GM19043 (cell line): ENCODE measurements at regions not wholly inside any gene's neighbourhood (a gene's known extent, or its start where the extent isn't known, plus 50 kb on each side); places are given as distances from the start of the nearest gene placed in this dataset.

Experiments used
- ATAC-seq: cut with Tn5 transposase; IDR thresholded peaks from one replicate; pipeline ENCODE4 v1.9.1; 2021; ENCODE audit warnings: low read depth; ENCODE audit not compliant: unreplicated experiment

- no peak for ATAC-seq
These were observed 60.1 kb upstream of the TRABD2B start for GRCh38 chr1:48057249-48057648.

- no peak for ATAC-seq
These were observed 58.9 kb upstream of the TRABD2B start for GRCh38 chr1:48055876-48056764.

GRCh38 chr1:48054232-48054631 is 57.0 kb upstream of the TRABD2B start:
- no peak for ATAC-seq

- ATAC-seq, result no peak
These were observed 55.7 kb upstream of the TRABD2B start for GRCh38 chr1:48052923-48053291.

- no peak for ATAC-seq
These were observed 54.4 kb upstream of the TRABD2B start for GRCh38 chr1:48051466-48052126.

- no peak for ATAC-seq
These were observed 52.8 kb upstream of the TRABD2B start for GRCh38 chr1:48049823-48050535.

- no peak for ATAC-seq
These were observed 51.8 kb upstream of the TRABD2B start for GRCh38 chr1:48048980-48049379.

GRCh38 chr1:48048064-48048463 is 50.9 kb upstream of the TRABD2B start:
- no peak for ATAC-seq

GRCh38 chr1:48047116-48047515 is 49.9 kb upstream of the TRABD2B start:
- ATAC-seq, result no peak
